G401 (cell line): ENCODE measurements at regions not wholly inside any gene's neighbourhood (a gene's known extent, or its start where the extent isn't known, plus 50 kb on each side); places are given as distances from the start of the nearest gene placed in this dataset.
"Not testable (repeated sequence)": the region's sequence is repeated elsewhere in the genome, so short reads cannot be mapped to it uniquely, and the experiment has no call there.

Source experiments
- DNase-seq: peaks from one replicate; pipeline ENCODE4 v3.0.0-alpha.2; 2015; ENCODE audit warnings: low spot score
- in situ Hi-C: cut with HindIII; loops from 2 replicates; pipeline ENCODE4 v1.10.0; 2016; ENCODE audit warnings: low sequenced_read_pairs, mixed read lengths

GRCh38 chr4:189610571-189610970 is 330.1 kb upstream of the FRG1 start:
- in situ Hi-C loops, DNase-seq: not testable (repeated sequence)

- in situ Hi-C loops, result no loop called here
- no peak for DNase-seq
These were observed 327.5 kb upstream of the FRG1 start for GRCh38 chr4:189613207-189613606.

- in situ Hi-C loops, result no loop called here
- DNase-seq, result no peak
These were observed 325.4 kb upstream of the FRG1 start for GRCh38 chr4:189615217-189615663.

GRCh38 chr4:189617741-189618140 is 322.9 kb upstream of the FRG1 start:
- in situ Hi-C loops, DNase-seq: not testable (repeated sequence)

GRCh38 chr4:189619441-189620250 is 321.0 kb upstream of the FRG1 start:
- in situ Hi-C loops, DNase-seq: not testable (repeated sequence)

GRCh38 chr4:189622574-189622973 is 318.1 kb upstream of the FRG1 start:
- in situ Hi-C loops, DNase-seq: not testable (repeated sequence)

- in situ Hi-C loops, DNase-seq: not testable (repeated sequence)
These were observed 313.6 kb upstream of the FRG1 start for GRCh38 chr4:189627041-189627440.

GRCh38 chr4:189629733-189630132 is 310.9 kb upstream of the FRG1 start:
- in situ Hi-C loops, DNase-seq: not testable (repeated sequence)

GRCh38 chr4:189630913-189631567 is 309.6 kb upstream of the FRG1 start:
- in situ Hi-C loops, DNase-seq: not testable (repeated sequence)

- in situ Hi-C loops, DNase-seq: not testable (repeated sequence)
These were observed 309.1 kb upstream of the FRG1 start for GRCh38 chr4:189631568-189631916.

GRCh38 chr4:189650436-189650835 is 290.2 kb upstream of the FRG1 start:
- DNase-seq, in situ Hi-C loops: not testable (repeated sequence)

- in situ Hi-C loops, DNase-seq: not testable (repeated sequence)
These were observed 287.5 kb upstream of the FRG1 start for GRCh38 chr4:189653130-189653653.

GRCh38 chr4:189653983-189654382 is 286.7 kb upstream of the FRG1 start:
- DNase-seq, in situ Hi-C loops: not testable (repeated sequence)

GRCh38 chr4:189654396-189654795 is 286.3 kb upstream of the FRG1 start:
- DNase-seq, in situ Hi-C loops: not testable (repeated sequence)

- DNase-seq, in situ Hi-C loops: not testable (repeated sequence)
These were observed 284.9 kb upstream of the FRG1 start for GRCh38 chr4:189655817-189656216.

- DNase-seq, result no peak
- in situ Hi-C loops, result no loop called here
These were observed 284.0 kb upstream of the FRG1 start for GRCh38 chr4:189656641-189657040.

- in situ Hi-C loops, DNase-seq: not testable (repeated sequence)
These were observed 282.4 kb upstream of the FRG1 start for GRCh38 chr4:189658259-189658658.

GRCh38 chr4:189658831-189659230 is 281.8 kb upstream of the FRG1 start:
- in situ Hi-C loops, DNase-seq: not testable (repeated sequence)

GRCh38 chr4:189659287-189659686 is 281.4 kb upstream of the FRG1 start:
- in situ Hi-C loops, result no loop called here
- DNase-seq, result no peak

GRCh38 chr4:189660722-189661360 is 279.8 kb upstream of the FRG1 start:
- no peak for DNase-seq
- in situ Hi-C loops, result no loop called here
